Thoracic aorta (tissue), 2 donors: ENCODE measurements at regions not wholly inside any gene's neighbourhood (a gene's known extent, or its start where the extent isn't known, plus 50 kb on each side); places are given as distances from the start of the nearest gene placed in this dataset.

Source experiments
- ATAC-seq: fragments of 150-250 bp; one replicate; pipeline ENCODE4 v1.8.0; 2017; ENCODE audit warnings: low read depth; ENCODE audit not compliant: insufficient number of reproducible peaks, low FRiP score
- DNase-seq: peaks from one replicate; pipeline ENCODE4 v3.0.0-alpha.2; 2020; ENCODE audit warnings: low spot score
- H3K27ac ChIP-seq, 2 donors: fragments of 200-600 bp; sonication (generic); 1 replicate in 1 of 2; 2 replicates in 1 of 2; pipeline ENCODE4 v1.5.1; 2016; ENCODE audit warnings: mild to moderate bottlenecking in 2 of 2, moderate library complexity in 2 of 2
- H3K27me3 ChIP-seq: fragments of 200-600 bp; sonication (generic); replicated peaks from 2 replicates; pipeline ENCODE4 v1.6.0; 2016; ENCODE audit warnings: mild to moderate bottlenecking; ENCODE audit not compliant: insufficient read depth
- H3K36me3 ChIP-seq: fragments of 200-600 bp; sonication (generic); one replicate; pipeline ENCODE4 v1.5.1; 2016
- H3K4me1 ChIP-seq, 2 donors: fragments of 200-600 bp; sonication (generic); 1 replicate in 1 of 2; 2 replicates in 1 of 2; pipeline versions ENCODE4 v1.5.1 to v1.6.0; 2016; ENCODE audit warnings: low read depth in 2 of 2, mild to moderate bottlenecking in 1 of 2; ENCODE audit not compliant: control insufficient read depth in 1 of 2
- H3K4me3 ChIP-seq: fragments of 200-600 bp; sonication (generic); 2 replicates; pipeline ENCODE4 v1.5.1; 2016; ENCODE audit warnings: mild to moderate bottlenecking
- H3K9me3 ChIP-seq: fragments of 200-600 bp; sonication (generic); 2 replicates; pipeline ENCODE4 v1.5.1; 2016
- TF ChIP-seq, protein P1 (sequence below): fragments of 200-600 bp; sonication (generic); IDR thresholded peaks from one replicate; pipeline ENCODE4 v1.5.1; 2019; ENCODE audit warnings: antibody characterized with exemption

DNA sequence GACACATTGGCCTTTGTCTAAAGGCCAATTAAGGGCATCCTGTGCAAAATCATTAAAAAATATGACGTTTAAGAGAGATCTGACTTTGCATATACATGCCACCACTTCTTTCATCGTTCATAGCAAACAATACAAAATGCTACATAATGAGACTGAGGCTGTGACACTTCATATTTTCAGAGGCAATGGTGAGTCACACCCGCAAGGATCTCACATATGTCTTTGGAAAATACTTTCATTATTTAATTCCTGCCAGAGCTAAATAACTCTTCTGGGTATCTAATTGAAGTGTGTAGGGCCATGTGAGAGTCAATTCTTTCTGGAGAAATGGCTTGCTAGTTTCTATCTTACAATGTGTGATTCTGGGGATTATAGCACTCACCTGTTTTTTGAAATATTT is 222.8 kb upstream of the NLGN4Y start:
- no peak for DNase-seq
- Histone ChIP-seq H3K4me1 (no peaks in the 10 kb centered on the region), H3K27me3 (no peaks in the 10 kb centered on the region), H3K4me3 (no peak overlapping the region), H3K27ac (no peak overlapping the region), H3K36me3 (no peaks in the 10 kb centered on the region), H3K9me3 (no peaks in the 10 kb centered on the region)
- ATAC-seq, result no peak
- TF ChIP-seq, protein P1, sequence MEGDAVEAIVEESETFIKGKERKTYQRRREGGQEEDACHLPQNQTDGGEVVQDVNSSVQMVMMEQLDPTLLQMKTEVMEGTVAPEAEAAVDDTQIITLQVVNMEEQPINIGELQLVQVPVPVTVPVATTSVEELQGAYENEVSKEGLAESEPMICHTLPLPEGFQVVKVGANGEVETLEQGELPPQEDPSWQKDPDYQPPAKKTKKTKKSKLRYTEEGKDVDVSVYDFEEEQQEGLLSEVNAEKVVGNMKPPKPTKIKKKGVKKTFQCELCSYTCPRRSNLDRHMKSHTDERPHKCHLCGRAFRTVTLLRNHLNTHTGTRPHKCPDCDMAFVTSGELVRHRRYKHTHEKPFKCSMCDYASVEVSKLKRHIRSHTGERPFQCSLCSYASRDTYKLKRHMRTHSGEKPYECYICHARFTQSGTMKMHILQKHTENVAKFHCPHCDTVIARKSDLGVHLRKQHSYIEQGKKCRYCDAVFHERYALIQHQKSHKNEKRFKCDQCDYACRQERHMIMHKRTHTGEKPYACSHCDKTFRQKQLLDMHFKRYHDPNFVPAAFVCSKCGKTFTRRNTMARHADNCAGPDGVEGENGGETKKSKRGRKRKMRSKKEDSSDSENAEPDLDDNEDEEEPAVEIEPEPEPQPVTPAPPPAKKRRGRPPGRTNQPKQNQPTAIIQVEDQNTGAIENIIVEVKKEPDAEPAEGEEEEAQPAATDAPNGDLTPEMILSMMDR, result no peak

DNA sequence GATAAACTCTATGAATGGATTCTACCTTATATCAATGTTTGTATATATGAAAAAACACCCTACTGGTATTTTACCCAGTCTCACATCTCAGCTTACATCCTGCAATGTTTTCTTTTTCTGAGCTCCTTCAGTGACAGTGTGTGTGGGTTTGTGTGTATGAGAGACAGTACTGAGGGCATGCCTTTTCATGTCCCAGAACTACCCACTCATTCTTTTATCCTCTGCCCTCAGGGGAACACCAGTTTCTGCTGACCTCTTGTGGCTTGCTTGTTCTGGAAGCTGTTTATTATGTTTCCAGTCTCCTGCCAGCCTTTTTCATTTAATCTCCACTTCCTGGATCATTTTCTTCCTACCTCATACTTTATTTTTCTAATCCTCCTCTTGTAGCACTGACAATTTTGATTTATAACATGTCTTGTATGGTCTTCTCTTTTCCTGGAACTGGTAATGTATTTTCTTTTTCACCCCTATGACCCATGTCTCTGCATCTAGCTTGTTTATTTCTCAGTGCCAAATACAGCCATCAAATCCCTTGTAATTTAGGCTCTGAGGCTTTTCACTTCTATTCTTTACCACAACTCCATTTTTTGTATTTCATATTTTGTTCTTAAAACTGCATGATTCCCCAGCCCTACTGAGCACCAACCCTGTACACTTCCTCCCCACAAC is 195.5 kb upstream of the NLGN4Y start:
- TF ChIP-seq, protein P1, result no peak
- Histone ChIP-seq H3K27me3 (no peaks in the 10 kb centered on the region), H3K9me3 (no peaks in the 10 kb centered on the region), H3K27ac (no peak overlapping the region), H3K4me3 (no peak overlapping the region), H3K4me1 (peaks cover 0 to 9% of the 10 kb centered on the region in 2 donors), H3K36me3 (no peaks in the 10 kb centered on the region)
- DNase-seq (no peak), ATAC-seq (no peak)

DNA sequence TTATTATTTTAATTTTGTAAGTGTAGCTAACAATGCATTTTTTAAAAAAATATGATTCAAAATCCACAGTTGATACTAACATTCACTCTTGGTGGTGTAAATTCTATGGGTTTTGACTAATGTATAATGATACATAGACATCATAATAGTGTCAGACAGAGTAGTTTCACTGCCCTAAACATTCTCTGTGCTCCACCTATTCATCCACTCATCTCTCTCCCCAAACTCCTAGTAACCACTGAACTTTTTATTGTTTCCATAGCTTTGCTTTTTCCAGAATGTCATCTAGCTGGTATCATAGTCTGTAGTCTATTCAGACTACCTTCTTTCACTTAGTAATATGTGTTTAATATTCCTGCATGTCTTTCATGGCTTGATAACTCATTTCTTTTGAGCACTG is 194.0 kb upstream of the NLGN4Y start:
- TF ChIP-seq, protein P1, result no peak
- Histone ChIP-seq H3K9me3 (no peaks in the 10 kb centered on the region), H3K4me1 (peaks cover 0 to 9% of the 10 kb centered on the region in 2 donors), H3K27ac (no peak overlapping the region), H3K27me3 (no peaks in the 10 kb centered on the region), H3K36me3 (no peaks in the 10 kb centered on the region), H3K4me3 (no peak overlapping the region)
- DNase-seq, result no peak
- ATAC-seq, result no peak

DNA sequence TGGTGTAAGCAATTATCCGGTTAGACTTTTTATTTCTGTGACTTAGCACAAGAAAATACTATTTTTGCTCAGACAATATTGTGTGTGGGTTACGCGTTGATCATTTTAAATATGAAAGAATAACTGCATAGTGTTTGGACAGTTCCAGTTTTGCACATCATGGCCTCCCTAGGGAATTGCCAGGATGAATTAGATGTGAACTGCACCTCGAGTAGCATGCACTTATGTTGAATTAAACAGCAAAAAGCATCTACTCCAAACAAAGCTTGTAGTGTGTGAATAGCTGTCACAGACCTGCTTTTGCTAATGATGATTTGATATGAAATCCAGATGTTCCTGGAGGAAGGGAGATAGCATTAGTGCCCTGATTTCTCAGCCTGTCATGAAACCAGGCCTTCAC is 184.8 kb upstream of the NLGN4Y start:
- ATAC-seq (no peak), DNase-seq (no peak)
- Histone ChIP-seq H3K9me3 (no peaks in the 10 kb centered on the region), H3K27ac (no peak overlapping the region), H3K27me3 (no peaks in the 10 kb centered on the region), H3K4me1 (no peaks in the 10 kb centered on the region), H3K36me3 (no peaks in the 10 kb centered on the region), H3K4me3 (no peak overlapping the region)
- TF ChIP-seq, protein P1, result no peak

DNA sequence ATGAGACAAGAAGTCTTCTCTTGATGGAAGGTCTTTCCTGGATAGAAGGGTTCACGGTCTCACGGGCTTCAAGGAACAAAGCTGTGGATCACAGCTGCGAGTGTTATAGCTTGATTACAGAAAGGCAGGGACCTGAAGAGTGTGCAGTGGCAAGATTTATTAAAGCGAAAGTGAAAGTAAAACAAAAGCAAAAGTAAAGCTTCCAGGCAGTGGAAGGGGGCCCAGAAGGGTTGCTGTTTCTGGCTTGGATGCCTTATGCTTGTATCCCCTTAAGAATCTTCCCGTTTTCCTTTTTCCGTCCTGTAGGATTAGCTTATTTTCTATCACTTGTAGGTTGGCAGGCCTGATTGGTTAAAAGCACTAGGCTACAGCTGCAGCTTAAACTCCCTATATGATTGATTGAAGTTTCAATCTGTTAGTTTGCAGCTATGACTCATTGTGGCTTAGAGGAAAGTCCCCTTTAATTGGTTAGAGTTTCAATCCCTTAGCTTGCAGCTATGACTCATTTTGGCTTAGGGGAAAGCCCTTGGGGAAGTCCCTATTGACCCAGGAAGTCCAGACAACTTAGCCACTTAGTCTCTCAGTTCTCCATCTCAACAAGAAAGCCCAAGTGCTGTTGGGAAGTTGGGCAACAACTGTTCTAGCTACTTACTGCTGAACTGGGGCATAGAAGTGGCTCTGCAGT is 183.7 kb upstream of the NLGN4Y start:
- H3K36me3 ChIP-seq, result no peaks in the 10 kb centered on the region
- H3K27me3 ChIP-seq, result no peaks in the 10 kb centered on the region
- TF ChIP-seq, protein P1, result no peak
- no peaks in the 10 kb centered on the region for H3K4me1 ChIP-seq
- H3K4me3 ChIP-seq, result peak overlapping the region; percentile 33
- DNase-seq (no peak), ATAC-seq (no peak)
- no peak overlapping the region for H3K27ac ChIP-seq
- no peaks in the 10 kb centered on the region for H3K9me3 ChIP-seq
